GM12874 (cell line): ENCODE measurements at regions not wholly inside any gene's neighbourhood (a gene's known extent, or its start where the extent isn't known, plus 50 kb on each side); places are given as distances from the start of the nearest gene placed in this dataset.

ENCODE experiments used
- TF ChIP-seq, protein P1 (sequence below): IDR thresholded peaks from 2 replicates; pipeline ENCODE4 v1.5.1; 2011; ENCODE audit warnings: low read depth, mild to moderate bottlenecking, control low read depth, low read length, moderate library complexity; ENCODE audit not compliant: insufficient read depth

DNA sequence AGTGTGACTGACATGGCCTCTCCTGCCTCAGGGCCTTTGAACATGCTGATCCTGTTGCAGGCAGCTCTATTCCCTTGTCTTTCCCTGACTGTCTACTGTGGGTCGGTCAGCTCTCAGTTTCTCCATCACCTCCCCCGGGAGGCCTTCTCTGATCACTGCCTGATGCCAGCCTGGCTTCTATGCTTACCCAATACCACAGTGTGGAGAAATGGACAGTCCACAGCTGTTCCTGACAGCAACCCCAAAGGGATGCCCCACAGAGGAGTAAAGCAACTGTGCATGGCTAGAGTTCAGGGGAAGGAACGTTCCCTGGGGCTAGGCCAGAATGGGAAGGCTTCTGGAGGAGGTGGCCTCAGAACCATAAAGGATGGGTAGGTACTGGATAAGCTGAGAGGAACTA, 354.3 kb downstream of the MIAT start:
- TF ChIP-seq, protein P1, sequence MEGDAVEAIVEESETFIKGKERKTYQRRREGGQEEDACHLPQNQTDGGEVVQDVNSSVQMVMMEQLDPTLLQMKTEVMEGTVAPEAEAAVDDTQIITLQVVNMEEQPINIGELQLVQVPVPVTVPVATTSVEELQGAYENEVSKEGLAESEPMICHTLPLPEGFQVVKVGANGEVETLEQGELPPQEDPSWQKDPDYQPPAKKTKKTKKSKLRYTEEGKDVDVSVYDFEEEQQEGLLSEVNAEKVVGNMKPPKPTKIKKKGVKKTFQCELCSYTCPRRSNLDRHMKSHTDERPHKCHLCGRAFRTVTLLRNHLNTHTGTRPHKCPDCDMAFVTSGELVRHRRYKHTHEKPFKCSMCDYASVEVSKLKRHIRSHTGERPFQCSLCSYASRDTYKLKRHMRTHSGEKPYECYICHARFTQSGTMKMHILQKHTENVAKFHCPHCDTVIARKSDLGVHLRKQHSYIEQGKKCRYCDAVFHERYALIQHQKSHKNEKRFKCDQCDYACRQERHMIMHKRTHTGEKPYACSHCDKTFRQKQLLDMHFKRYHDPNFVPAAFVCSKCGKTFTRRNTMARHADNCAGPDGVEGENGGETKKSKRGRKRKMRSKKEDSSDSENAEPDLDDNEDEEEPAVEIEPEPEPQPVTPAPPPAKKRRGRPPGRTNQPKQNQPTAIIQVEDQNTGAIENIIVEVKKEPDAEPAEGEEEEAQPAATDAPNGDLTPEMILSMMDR: no peak

DNA sequence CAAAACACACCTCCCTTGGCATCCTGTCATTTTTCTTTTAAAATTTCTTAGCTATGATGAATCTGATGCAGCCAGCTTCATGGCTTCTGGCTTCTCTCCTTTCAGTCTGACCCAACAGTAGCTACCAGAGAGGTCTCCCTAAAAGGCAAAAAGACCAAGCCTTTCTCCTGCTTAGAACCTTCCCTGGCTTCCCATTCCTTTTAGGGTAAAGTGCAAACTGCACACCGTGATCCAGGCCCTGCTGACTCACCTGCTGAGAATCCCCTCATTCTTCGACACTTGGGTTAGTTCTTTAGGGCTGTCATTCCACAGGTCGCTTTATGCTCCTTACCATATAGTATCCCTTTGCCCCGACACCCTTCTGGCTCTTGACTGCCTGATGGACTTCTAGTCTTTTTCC, 362.4 kb downstream of the MIAT start:
- TF ChIP-seq, protein P1: no peak

DNA sequence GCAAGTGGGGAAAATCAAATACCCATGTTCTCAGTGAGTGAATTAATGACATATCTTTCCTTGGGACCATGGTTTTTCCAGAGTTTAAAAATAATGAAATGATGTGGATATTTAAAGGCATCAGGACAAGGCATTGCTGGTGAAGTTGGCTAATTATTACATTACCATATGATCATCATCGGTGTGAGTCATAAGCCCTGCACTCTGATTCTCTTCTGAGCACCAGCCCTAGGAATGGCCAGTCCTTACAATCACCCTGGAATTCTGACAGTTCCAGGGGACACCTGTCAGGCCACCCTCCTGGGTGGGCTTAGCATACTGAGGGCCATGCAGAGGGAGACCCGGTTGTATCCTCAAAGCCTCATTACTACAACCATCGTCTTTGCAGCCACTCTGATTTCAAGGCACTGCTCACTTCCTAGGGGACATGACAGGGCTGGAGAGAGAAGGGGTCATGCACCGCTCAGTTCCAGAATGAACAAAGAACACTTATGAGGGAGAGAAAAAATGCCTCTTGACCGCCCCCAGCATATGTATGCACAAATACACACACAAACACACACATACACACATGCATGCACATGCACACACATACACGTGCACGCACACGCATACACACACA, 365.0 kb downstream of the MIAT start:
- TF ChIP-seq, protein P1: no peak

DNA sequence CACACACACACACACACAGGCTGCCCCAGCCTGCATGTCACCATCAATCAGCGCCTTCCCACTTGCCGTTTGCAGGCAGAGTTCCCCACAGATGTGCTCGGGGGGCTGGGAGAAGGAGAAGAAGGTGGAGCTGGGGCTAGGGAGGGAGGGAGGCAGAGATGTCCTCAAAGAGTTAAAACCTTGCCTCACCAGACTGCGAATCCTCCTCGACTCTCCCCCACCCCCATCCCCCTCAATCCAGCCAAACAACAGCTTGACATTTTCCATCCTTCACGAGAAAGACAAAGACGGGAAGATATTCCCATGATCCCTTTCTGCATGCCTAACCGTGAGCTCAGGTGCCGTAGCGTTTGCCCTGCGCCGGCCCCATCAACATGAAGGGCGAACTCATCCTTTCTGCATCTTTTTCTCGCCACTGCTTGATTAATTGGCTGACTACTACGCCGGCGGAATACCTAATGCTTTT, 365.5 kb downstream of the MIAT start:
- TF ChIP-seq, protein P1: no peak

DNA sequence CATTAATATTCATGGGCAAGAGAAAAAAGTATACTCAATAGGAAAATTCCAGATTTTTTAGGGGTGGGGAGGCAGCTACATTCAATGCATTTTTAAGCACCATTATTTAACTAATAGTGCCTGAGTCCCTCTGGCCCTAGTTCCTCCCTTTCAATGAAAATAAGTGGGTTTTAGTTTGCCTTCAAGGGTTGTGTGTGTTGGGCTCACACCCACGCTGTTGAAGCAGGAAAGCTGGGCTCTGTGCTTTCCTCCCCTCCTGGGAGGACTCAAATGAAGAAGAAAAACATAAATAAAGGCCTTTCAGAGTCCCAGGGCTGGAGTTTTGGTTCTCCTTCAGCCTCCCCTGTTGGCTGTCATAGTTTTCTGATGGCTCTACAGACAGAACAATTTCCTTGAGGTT, 366.2 kb downstream of the MIAT start:
- TF ChIP-seq, protein P1: no peak

DNA sequence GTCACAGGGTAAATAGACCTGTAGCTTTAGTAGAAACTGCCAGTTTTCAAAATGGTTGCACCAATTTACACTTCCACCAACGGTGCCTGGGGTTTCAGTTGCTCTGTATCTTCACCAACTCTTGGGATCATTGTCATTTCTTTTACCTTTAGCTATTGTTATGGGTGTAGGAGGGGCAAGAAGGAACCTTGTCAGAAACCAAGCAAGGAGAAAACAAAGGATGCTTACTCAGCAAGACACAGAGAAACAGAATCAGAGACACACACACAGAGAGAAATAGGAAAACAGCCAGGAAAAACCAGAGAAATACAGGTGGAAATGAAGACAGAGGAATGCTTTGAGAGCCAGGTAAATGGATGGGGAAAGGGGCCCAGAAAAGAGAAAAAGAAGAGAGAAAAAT, 367.6 kb downstream of the MIAT start:
- TF ChIP-seq, protein P1: no peak

DNA sequence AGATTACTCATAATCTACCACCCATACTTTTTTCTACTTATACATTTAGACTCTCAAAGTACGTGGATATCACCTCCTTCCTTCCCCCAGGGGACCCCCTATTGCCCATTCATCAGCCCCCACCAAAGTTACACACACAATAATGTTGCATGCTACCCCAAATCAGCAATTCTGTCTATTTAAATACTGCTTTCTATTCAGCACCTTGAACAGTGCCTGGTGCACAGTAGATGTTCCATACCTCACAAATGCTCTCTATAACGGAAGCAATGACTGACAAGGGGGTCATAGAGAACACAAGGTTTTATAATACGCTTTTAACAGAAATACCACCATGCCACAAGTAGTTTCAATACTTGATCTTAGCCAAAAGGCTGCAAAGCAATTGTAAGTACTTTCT, 370.7 kb downstream of the MIAT start:
- TF ChIP-seq, protein P1: no peak
